GM19328 (cell line): ENCODE measurements at regions not wholly inside any gene's neighbourhood (a gene's known extent, or its start where the extent isn't known, plus 50 kb on each side); places are given as distances from the start of the nearest gene placed in this dataset.
"Not testable (repeated sequence)": the region's sequence is repeated elsewhere in the genome, so short reads cannot be mapped to it uniquely, and the experiment has no call there.

Experiments used
- ATAC-seq: cut with Tn5 transposase; IDR thresholded peaks from one replicate; pipeline ENCODE4 v1.9.1; 2021; ENCODE audit warnings: mild to moderate bottlenecking, moderate library complexity; ENCODE audit not compliant: unreplicated experiment

DNA sequence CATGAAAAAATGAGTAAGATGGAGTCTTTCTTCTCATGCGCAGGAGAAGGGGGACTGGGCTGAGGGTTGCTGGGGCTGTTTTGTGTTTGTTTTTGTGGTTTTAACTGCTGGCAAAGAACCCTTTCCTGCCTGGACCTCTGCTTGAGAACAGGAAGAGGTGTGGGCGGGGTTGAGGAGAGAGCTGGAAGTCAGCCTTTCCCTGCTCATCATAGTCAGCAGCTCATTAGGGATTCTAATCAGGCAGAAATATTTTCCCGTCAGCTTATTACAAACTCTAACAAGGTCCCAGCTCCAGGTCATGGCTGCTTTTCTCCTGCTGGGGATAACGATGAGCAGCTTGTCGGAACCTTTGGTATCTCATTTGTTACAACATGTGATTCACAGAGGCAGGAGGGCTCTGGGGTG, 185.0 kb upstream of the NRXN3 start:
- ATAC-seq, result no peak

DNA sequence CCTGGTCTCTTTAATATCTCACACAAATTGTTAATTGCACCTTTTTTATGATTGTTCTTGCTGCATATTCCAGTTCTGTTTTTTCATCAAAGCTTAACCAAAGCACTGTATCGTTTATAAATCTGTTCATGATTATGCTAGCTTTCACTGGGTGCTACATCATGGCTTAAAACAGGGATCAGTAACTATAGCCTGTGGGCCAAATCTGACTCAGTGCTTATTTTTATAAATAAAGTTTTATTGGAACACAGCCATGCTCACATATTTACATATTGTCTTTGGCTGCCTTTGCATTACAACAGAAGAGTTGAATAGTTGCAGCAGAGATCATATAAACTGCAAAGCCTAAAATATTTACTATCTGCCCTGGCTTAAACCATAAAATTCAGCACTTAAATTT, 183.4 kb upstream of the NRXN3 start:
- ATAC-seq, result no peak

DNA sequence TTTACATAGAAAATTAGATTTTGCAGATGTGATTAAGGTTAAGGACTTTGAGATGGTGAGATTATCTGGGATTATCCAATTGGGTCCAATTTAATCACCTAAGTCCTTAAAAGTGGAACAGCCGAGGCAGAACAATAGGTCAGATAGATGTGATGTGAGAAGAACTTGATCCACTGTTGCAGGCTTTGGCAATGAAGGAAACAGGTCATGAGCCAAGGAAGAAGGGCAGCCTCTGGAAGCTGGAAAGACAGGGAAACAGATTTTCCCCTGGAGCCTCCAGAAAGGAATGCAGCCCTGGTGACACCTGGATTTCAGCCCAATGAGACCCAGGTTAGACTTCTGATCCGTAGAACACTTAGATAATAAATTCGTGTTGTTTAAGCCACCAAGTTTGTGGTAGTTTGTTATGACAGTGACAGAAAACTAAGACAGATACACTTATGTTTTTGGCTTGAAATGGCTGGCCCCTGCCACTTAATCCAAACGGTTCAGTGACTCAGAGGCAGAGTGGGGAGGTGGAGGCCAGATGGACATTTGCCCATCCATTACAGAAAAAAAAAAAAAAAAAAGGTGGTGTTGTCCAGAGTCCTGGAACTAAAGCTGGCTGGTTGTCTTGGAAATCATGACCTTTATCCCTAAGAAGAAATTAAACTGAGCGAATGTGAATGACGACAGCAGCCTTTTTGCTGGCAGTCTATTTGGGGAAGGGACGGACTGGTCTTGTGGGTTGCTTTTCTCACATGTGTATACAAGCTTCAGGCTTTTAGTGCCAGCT, 181.9 kb upstream of the NRXN3 start:
- no peak for ATAC-seq

DNA sequence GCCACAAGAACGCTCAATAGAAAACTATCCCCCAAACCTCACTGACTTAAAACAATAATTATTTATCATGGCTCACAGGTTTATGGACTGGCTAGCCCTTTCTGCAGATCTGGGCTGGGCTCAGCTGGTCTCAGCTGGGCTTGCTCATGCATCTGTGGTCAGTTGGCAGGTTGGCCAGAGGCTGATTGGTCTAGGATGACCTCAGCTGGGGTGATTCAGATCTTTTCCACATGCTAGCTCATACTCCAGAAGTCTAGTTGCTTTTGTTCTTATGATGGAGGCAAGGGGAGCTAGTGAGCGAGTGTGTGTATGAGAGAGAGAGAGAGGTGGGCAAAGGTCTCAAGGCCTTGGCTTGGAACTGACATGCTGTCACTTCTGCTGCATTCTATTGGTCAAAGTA, 181.2 kb upstream of the NRXN3 start:
- ATAC-seq, result no peak

DNA sequence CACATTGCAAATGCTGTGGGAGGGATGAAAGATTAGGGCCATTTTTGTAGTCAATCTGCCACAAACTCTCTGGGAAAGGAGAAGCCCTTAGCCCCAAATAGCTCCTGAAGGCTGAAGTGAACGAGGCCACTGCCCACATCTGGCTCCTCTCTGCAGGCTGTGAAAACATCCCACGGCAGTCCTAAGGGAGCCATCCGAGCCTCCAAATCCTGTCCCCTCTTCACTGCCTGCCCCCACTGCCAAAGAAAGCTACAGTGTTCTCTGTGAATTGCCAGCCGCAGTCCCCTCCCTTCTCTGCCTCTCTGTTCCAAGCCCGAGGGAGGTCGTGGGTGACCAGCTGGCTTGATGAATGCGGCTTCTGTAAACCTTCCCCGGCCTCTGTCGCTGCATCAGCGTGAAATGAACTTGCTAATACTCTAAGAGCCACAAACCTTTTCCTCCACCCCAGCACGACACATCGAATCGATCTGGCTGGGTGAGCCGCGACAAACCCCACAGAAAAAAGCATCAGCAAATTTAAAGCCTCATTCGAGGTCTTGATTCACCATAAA, 180.7 kb upstream of the NRXN3 start:
- ATAC-seq, result no peak

DNA sequence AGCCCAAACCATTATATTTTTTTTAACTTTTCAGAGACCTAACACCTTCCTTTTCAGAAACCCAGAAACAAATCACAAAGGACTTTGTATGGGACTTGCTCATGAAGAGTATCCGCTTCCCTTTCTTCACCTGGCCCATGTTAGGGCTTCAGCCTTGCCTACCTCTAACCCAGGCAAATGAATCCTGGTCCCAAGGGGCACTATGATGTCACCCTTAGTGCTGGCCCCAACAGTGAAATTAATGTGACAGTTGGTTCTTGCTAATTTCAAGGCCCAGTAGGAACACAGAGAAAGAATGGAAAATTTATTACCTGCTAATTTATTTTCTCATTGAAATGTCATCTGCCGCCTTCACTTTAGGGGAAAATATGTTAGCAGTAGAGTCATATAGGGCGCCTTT, 179.8 kb upstream of the NRXN3 start:
- no peak for ATAC-seq

DNA sequence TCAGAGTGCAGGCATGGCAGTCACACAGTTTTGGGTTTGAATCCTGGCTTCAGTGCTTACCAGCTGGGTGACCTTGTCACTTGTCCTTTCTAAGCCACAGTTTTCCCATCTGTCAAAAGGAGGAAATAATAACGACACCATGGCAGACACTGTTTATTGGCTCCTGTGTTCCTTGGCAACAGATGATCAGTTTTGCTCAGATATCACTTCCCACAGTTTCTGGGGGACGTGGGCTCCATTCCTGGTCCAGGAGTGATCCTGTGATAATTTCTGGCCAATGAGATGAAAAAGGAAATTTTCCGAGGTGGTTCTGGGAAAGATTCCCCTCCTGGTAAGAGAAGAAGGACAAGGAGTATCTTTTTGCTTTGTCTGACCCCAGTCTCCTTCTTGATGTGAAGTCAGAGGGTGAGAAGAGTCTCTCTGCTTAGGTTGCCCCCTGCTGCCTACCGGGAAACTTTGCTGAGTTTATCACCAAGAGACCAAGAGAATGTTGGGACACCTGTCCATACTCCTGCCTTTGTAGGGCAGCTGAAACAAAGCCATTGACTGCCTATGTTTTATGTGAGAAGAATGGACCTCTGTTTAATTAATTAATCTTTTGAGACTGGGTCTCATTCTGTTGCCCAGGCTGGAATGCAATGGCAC, 178.9 kb upstream of the NRXN3 start:
- ATAC-seq, result no peak

DNA sequence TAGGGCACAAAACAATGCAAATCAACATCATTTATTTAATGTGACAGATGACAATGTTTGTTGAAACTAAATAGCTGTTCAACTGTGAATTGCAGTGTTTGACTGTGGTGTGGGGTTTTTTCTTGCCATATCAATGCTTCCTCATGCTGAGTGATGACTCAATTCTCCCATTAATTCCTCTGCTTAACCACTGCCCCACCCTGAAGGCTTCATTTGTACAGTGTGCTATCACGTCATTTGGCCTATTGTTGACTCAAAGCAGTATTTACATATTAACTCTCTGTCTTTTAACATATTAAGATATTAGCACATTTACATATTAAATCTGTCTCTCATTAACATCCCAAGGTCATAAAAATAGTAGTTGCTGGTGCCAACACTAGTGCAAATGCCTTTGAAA, 164.8 kb upstream of the NRXN3 start:
- ATAC-seq, result peak; percentile 84

DNA sequence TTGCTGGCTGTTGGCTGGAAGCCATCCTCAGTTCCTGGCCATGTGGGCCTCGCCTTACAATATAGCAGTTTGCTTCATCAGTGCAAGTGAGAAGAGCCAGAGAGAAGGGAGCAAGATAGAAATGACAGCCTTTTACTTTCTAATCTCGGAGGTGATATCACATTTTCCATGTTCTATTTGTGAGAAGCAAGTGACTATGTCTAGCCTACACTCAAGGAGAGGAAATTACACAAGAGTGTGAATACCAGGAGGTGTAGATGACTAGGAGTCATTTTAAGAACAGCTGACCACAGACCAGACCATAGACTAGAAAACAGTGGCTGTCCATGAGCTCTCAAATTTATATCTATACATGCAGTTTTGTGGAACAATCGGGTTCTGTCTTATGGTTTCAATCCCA, 163.0 kb upstream of the NRXN3 start:
- ATAC-seq, result no peak

DNA sequence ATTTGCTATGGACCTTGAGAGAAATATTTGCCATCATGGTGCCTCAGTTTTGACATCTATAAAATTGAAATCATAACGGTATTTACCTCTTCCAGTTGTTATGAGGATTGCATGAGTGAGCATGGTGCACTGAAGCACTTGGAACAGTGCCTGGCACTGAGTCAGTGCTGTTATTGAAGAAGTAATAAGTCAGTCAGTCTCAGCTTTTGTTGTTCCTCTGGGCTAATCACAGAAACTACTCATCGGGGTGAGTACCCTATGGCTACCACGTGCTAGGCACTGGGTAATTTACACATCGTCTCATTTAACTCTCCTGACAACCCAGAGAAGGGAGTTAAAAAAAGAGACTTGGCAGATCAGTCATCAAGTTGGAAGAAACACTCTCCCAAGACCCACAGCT, 159.5 kb upstream of the NRXN3 start:
- ATAC-seq, result no peak

DNA sequence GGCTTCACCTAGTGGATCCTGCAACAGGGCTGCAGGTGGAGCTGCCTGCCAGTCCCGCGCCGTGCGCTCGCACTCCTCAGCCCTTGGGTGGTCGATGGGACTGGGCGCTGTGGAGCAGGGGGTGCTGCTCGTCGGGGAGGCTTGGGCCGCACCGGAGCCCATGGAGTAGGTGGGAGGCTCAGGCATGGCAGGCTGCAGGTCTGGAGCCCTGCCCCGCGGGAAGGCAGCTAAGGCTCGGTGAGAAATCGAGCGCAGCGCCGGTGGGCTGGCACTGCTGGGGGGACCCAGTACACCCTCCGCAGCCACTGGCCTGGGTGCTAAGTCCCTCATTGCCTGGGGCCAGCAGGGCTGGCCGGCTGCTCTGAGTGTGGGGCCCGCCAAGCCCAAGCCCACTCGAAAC, 156.3 kb upstream of the NRXN3 start:
- ATAC-seq, result not testable (repeated sequence)

DNA sequence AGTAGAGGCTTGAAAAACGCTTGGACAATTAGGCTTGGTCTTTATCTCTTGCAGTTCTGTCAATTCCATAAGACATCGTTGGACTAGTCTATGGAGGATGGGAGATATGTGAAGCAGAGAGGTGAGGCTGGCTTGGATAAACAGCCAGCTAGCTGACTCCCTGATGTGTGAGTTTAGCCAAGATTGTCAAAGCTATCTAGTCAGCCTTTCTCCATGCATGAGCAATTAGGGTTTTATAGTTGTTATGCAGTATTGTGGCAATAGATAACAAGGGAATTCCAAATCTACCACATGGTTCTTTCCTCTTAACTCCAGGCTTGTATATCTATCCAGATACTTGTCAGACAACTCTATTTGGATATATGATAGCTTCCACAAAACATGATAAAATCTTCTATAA, 153.6 kb upstream of the NRXN3 start:
- no peak for ATAC-seq

DNA sequence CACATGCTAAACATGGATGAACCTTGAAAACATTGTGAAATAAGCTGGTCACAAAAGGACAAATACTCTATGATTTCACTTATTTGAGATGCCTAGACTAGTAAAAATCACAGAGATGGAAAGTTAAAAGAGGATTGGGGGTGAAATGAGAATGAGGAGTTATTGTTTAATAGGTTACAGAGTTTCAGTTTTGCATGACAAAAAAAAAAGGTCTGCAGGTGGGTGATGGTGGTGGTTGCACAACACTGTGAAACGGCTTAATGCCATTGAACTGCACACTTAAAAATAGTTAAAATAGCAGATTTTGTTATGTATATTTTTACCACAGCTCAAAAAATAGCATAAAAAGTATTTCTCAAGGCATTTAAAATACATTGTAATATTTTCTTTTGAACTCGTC, 151.9 kb upstream of the NRXN3 start:
- no peak for ATAC-seq

DNA sequence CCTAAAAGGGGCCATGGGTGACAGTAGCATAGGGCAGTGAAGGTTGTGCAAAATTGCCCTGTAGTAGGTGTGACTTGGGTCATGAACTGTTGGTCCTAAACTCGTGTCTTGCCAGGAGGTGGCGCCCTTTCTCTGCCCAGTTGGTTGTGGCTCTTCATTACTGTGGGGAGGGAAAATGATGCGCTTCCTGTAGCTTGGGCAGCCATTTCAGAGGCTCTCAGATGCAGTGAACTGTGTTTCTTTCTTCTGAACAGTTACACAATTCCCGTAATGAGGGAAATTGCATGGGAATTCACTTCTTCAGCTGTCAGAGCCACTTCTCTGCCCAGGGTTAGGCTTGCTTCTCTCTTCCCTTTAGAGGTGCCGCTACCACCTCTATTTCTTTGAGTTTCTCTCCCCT, 148.1 kb upstream of the NRXN3 start:
- peak; percentile 70 for ATAC-seq

DNA sequence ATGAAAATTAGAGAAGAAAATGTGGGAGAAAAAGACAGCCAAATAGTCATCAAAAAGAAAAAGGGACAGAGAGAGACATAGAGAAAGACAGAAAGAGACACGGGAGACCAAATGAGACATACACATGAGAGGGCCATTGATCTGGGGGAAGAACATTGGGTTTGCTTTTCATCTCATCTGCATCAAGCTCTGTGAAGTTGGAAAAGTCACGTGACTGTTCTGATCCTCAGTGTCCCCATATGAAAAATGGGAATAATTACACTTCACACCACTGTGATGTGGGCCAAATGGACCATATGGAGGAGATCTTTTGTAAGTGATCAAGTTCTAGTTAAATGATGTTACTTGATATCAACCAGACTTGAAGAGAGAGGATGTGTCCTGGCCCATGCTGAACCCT, 147.1 kb upstream of the NRXN3 start:
- no peak for ATAC-seq

DNA sequence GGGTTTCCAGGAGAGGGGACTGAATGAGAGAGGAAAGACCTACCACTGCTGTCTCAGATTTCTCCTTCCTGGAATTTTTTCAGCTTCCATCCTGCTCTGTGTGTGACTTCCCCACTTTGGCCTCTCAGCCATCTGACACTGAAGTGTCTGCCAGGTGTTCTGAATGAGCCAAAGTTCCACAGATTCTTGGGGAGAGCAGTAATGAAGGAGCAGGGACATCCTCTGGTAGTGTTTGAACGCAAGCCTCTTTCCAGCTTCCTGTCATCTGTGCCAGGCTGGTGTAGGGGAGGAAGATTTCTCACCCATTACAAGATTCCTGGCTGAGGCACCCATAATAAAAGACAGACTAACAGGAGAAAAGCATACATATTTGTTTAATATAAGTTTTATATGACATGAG, 141.7 kb upstream of the NRXN3 start:
- ATAC-seq, result no peak

DNA sequence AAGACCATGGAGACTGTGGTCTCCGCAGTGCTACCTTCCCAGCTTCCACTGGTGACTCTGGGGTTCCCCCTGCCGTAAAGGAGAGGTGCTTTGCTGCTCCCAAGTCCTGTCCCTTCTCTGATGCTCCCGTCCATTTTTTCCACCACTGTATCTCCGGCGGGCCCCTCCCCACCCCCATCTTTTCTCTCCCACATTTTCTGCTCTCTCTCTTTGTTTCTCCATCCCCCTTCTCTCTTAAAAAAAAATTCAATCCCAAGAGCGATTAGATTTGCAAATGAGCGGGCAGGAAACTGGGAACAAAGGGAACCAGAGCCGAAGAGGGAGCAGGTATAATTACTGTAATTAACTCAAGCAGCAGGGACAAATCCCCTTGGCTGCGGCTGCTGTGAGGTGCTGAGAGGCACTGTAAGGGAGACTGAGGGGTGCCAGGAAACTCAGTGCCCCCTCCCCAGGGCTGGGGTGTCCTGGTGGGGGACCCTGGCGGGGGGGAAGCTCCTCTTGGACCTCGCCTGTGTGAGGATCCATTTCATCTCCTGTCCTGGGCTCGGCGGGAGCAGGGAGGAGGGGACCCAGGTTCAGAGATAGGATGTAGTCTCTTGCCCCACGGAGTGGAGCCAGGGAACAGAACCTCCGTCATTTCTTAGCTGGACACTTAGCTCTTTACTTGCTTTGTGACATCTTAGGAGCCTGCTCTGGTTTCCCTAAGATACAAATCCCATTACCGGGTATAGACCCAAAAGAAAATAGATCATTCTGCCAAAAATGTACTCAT, 140.4 kb upstream of the NRXN3 start:
- ATAC-seq, result no peak

DNA sequence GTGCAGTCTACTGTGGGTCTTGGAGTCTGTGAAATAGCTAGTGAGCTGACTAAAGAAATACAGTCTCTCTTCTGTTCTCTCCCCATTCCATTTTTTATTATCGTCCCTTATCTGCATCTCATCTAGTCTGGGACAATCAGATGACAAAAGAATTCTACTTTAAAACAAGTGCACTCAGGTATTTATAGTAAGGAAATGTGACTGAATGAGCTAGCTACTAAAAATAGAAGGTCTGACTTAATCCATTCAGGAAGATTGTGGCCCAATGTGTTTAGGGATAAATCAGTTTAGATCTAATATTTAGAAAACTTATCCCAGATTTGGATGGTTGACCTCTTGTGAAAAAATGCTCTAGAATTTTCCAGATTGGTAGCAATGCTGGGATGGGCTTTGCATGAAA, 126.8 kb upstream of the NRXN3 start:
- no peak for ATAC-seq

DNA sequence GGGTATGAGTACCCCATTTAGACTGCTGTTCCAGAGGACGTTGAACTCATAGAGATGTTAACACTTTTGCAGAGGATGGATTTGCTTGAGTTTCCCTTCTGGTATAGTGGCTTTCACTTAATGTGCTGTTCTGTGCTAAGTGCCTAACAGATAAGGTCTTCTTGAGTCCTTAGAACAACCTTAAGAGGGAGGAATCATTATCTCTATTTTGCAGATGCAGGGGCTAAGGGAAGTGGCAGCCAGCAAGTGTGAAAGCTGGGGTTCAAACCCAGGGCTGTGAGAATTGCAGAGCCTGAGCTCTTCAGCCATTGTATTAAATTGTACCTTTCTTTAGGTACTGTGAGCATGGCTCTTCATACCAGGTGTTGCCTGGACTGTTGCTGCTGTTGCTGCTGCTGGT, 122.1 kb upstream of the NRXN3 start:
- ATAC-seq, result no peak

DNA sequence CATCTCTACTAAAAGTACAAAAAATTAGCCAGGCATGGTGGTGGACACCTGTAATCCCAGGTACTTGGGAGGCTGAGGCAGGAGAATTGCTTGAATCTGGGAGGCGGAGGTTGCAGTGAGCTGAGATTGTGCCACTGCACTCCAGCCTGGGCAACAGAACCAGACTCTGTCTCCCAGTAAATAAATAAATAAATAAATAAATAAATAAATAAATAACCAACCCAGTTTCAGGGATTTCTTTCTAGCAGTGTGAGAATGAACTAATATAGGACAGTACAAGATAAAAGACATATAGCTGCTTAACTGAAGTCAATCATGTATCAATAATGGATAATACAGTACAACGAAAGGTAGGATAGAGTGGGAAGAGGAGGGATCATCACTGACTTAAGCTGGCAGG, 113.3 kb upstream of the NRXN3 start:
- not testable (repeated sequence) for ATAC-seq

DNA sequence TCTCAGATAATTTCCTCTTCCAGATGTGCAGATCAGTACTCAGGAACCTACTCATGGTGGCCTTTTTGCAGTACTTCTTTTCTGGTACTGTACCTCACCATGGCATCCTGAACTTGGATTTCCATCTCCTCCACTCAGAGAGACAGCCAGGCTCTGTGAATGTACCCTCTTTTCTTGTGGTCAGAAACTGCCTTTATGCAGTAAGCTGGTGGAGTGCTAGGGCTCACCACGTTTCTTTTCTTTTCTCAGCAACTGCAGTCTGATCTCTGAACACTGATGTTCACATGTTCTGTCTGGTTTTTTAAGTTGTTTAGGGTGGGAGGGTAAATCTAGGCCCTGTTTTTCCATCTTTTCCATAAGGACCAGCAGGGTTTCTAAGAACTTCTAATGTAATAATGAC, 99.8 kb upstream of the NRXN3 start:
- ATAC-seq, result no peak
